Erythroblast (primary cell): ENCODE measurements at regions not wholly inside any gene's neighbourhood (a gene's known extent, or its start where the extent isn't known, plus 50 kb on each side); places are given as distances from the start of the nearest gene placed in this dataset.

ENCODE experiments used
- GATA1 ChIP-seq: IDR thresholded peaks from 2 replicates; pipeline ENCODE4 v1.6.1; 2011; ENCODE audit warnings: low read depth, mild to moderate bottlenecking, control low read depth, low read length, moderate library complexity
- POLR2A ChIP-seq: IDR thresholded peaks from 2 replicates; pipeline ENCODE4 v1.6.1; 2011; ENCODE audit warnings: mild to moderate bottlenecking, low read length

DNA sequence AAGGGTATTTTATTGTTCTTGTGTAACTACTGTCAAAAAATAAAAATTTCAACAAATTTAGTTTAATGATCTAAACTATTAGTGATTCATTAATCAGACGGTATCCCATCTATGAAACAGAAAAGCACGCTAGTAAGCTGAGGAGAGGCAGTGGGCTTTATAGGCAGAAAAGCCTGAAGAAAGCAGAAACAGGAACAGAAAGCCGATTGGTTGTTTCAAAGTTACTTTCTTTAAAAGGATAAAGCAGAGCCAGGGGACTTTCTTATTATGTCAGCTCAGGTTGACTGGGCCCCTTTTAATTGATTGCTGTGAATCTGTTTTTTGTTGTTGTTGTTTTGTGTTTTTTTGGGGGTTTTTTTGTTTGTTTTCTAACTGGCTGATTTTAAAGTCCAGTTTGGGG lies 105.5 kb downstream of the TES start:
- TF ChIP-seq POLR2A (no peak), GATA1 (no peak)
